Body of pancreas (tissue), 4 donors: ENCODE measurements at regions not wholly inside any gene's neighbourhood (a gene's known extent, or its start where the extent isn't known, plus 50 kb on each side); places are given as distances from the start of the nearest gene placed in this dataset.

ENCODE experiments used
- ATAC-seq: fragments of 150-250 bp; one replicate; pipeline ENCODE4 v1.9.1; 2016
- DNase-seq, 4 donors: peaks; one replicate each; pipeline ENCODE4 v3.0.0-alpha.2; 2019
- H3K27ac ChIP-seq, 4 donors: fragments of 200-600 bp; sonication (generic); 1 replicate in 3 of 4; 2 replicates in 1 of 4; pipeline versions ENCODE4 v1.5.1 to v1.6.1; 2016 to 2019; ENCODE audit warnings: mild to moderate bottlenecking in 1 of 4, mixed read lengths in 1 of 4, moderate library complexity in 1 of 4
- H3K27me3 ChIP-seq, 2 donors: fragments of 200-600 bp; sonication (generic); one replicate each; pipeline ENCODE4 v1.6.0; 2016; ENCODE audit warnings: mild to moderate bottlenecking in 1 of 2
- H3K36me3 ChIP-seq, 2 donors: fragments of 200-600 bp; sonication (generic); replicated peaks in 1 of 2; 2 replicates each; pipeline ENCODE4 v1.5.1; 2016; ENCODE audit warnings: low read depth in 2 of 2; ENCODE audit not compliant: insufficient read depth in 1 of 2
- H3K4me1 ChIP-seq: fragments of 200-600 bp; sonication (generic); one replicate; pipeline ENCODE4 v1.6.0; 2016
- H3K4me3 ChIP-seq, 2 donors: fragments of 200-600 bp; sonication (generic); 1 replicate in 1 of 2; 2 replicates in 1 of 2; pipeline ENCODE4 v1.5.1; 2016 to 2019
- H3K9me3 ChIP-seq, 3 donors: fragments of 200-600 bp; sonication (generic); 1 replicate in 2 of 3; 2 replicates in 1 of 3; pipeline ENCODE4 v1.5.1; 2016
- CTCF ChIP-seq, 7 experiments: fragments of 450-650 bp in 4 of 7; fragments of 200-600 bp in 3 of 7; sonication (generic) in 3 of 7; IDR thresholded peaks; one replicate each; pipeline ENCODE4 v1.5.1; 2016 to 2019; ENCODE audit warnings: antibody characterized with exemption in 7 of 7
- POLR2A ChIP-seq, 3 donors: fragments of 450-650 bp; IDR thresholded peaks; one replicate each; pipeline ENCODE4 v1.6.1; 2016; ENCODE audit warnings: antibody characterized with exemption in 3 of 3, mild to moderate bottlenecking in 2 of 3
- WGBS, 2 donors: methylation state at CpG; one replicate each; pipeline ENCODE4 v1.1.5; 2017; 5-methylcytosine and 5-hydroxymethylcytosine counted together
- intact Hi-C: fragments of 100-400 bp; cut with DNase I; formaldehyde crosslinking; loops from one replicate; pipeline ENCODE4 v1.15.1; 2023

- intact Hi-C loops: no loop called here
- H3K4me1 ChIP-seq: no peaks in the 10 kb centered on the region
- no peaks in the 10 kb centered on the region for H3K36me3 ChIP-seq
- ATAC-seq: no peak
- H3K27me3 ChIP-seq: no peaks in the 10 kb centered on the region
- WGBS, 2 donors: 63 to 81% methylated on average over 4 of the region's 4 CpGs
- H3K27ac ChIP-seq: no peak overlapping the region
- H3K4me3 ChIP-seq: no peak overlapping the region
- no peak for DNase-seq
- no peak for TF ChIP-seq POLR2A (IDR thresholded peaks at IDR 0.05)
- no peak for TF ChIP-seq CTCF (IDR thresholded peaks at IDR 0.05)
- no peaks in the 10 kb centered on the region for H3K9me3 ChIP-seq
Observed at GRCh38 chr7:68715907-68716306, 882.4 kb upstream of the AUTS2 start.

DNA sequence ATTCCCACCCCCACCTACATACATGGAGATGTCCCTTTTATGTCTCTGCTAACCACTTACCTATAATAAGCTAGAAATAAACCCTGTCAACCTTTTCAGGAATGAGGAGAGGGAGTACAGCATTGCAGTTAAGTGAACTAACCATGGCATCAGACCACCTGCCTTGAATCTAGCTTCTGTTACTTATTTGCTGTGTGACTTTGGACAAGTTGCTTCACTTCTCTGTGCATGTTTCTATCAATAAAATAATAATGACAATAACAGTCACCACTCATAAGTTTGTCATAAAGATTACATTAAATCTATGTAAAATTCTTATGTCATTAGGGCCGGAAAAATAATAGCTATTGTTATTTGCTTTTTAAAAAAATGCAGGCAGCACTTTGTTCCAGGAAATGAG, 881.1 kb upstream of the AUTS2 start:
- WGBS, 2 donors: 61 to 80% methylated on average over 1 of the region's 1 CpG
- TF ChIP-seq CTCF (IDR thresholded peaks at IDR 0.05) (no peak), POLR2A (IDR thresholded peaks at IDR 0.05) (no peak)
- Histone ChIP-seq H3K36me3 (no peaks in the 10 kb centered on the region), H3K4me1 (no peaks in the 10 kb centered on the region), H3K27me3 (no peaks in the 10 kb centered on the region), H3K4me3 (no peak overlapping the region), H3K9me3 (no peaks in the 10 kb centered on the region), H3K27ac (no peak overlapping the region)
- ATAC-seq (no peak), DNase-seq (no peak)
- intact Hi-C loops: no loop called here

DNA sequence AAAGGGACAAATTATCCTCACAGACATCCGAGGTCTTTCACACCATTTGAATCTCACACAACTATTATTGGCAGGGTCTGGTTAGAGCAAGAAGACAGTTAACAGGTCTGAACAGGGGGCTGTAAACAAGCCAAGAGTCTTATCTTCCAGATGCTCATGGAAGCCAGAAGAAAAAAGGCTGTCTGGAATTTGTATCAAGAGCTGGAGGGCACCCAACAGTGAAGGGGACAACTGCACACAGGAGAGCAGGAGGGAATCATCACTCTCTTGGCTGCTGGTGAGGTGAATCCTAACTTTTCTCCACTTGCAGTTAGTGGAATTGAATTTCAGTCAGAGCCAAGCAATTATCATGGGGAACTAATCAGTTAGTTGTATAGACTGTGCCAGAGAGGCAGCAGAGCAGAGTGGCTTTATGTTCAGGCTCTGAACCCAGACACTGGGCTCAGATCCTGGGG, 880.2 kb upstream of the AUTS2 start:
- no peak for TF ChIP-seq POLR2A (IDR thresholded peaks at IDR 0.05)
- no peak for TF ChIP-seq CTCF (IDR thresholded peaks at IDR 0.05)
- 32 to 46% methylated on average over 1 of the region's 1 CpG for WGBS, 2 donors
- Histone ChIP-seq H3K27ac (no peak overlapping the region), H3K4me3 (no peak overlapping the region), H3K4me1 (no peaks in the 10 kb centered on the region), H3K36me3 (no peaks in the 10 kb centered on the region), H3K27me3 (no peaks in the 10 kb centered on the region), H3K9me3 (no peaks in the 10 kb centered on the region)
- ATAC-seq (no peak), DNase-seq (no peak)
- intact Hi-C loops: no loop called here

DNA sequence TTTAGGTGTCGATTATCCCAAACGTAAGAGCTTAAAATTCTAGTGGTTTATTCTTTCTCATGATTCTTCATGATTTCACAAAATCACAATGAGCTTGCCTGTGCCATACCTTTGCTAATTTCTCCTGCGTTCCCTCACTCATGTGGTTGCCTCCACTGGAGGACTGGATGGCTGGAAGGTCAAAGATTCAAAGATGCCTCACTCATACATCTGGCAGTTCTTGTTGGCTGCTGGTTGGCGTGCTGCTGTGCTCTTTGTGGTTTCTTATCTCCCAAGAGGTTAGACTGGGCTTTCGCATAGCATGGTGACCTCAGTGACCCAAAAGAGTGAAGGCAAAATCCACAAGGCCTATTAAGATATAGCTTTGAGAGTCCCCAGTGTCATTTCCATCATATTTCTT, 877.6 kb upstream of the AUTS2 start:
- intact Hi-C loops: no loop called here
- DNase-seq: no peak
- WGBS, 2 donors: 83 to 93% methylated on average over 5 of the region's 5 CpGs

More for the DNA sequence above, 877.6 kb upstream of the AUTS2 start:
- no peaks in the 10 kb centered on the region for H3K4me1 ChIP-seq
- H3K36me3 ChIP-seq: no peaks in the 10 kb centered on the region
- H3K27me3 ChIP-seq: no peaks in the 10 kb centered on the region
- no peaks in the 10 kb centered on the region for H3K9me3 ChIP-seq
- no peak for TF ChIP-seq CTCF (IDR thresholded peaks at IDR 0.05)
- no peak for TF ChIP-seq POLR2A (IDR thresholded peaks at IDR 0.05)
- no peak for ATAC-seq
- H3K4me3 ChIP-seq: no peak overlapping the region
- no peak overlapping the region for H3K27ac ChIP-seq
